GM19035 (cell line): ENCODE measurements at regions not wholly inside any gene's neighbourhood (a gene's known extent, or its start where the extent isn't known, plus 50 kb on each side); places are given as distances from the start of the nearest gene placed in this dataset.
A peak's percentile ranks its signal among the peaks of the same experiment; 100 is the strongest.

ENCODE experiments used
- ATAC-seq: cut with Tn5 transposase; IDR thresholded peaks from one replicate; pipeline ENCODE4 v1.9.1; 2021; ENCODE audit not compliant: unreplicated experiment

DNA sequence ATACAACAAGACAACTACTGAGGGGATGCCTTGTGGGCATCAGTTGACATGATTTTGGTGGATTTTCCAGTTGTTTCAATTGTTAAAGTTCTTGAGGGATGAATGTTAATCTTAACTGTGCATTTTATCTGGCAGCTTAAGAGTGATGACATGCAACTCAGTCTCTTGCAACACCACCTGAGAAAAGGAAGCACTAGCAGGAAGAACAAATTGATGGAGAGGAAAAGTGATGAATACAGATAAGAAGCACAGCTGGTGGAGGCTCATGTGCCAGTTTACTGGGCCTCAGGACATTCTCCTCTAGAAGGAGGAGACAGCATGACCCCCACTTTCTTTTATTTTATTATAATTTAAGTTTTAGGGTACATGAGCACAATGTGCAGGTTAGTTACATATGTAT, 341.3 kb upstream of the RBMY1B start:
- ATAC-seq = no peak

DNA sequence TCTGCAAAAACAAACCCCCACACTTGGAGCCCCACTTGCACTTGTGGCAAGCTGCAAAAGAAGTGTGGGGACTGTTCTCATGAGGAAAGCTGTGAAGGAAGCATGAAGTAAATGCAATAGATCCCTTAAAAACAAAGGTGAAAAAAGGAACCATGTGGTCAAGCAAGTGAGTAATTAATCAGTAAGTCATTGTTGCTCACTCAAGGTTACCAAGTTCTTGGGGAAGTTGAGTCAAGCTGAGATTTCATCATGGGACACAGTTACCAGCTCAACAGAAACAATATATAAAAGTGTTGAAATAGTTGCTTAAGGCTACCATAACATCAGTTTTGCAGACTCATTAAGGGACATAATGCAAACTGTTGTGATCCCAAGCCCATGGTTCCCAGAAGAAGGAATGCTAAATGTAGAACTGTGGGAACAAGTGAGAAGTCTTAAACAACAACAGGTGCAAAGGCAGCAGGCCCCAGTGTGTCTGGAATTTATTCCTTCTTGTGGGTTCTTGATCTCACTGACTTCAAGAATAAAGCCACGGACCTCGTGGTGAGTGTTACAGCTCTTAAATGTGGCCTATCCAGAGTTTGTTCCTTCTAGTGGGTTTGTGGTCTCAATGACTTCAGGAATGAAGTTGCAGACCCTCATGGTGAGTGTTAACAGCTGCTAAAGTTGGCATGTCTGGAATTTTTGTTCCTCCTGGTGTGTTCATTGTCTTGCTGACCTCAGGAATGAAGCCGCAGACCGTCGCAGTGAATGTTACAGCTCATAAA, 336.3 kb upstream of the RBMY1B start:
- no peak for ATAC-seq

- no peak for ATAC-seq
Measured at GRCh38 chrY:21175505-21175904, 335.6 kb upstream of the RBMY1B start.

- ATAC-seq = no peak
Measured at GRCh38 chrY:21177306-21177800, 333.8 kb upstream of the RBMY1B start.

GRCh38 chrY:21178281-21178680, 332.9 kb upstream of the RBMY1B start:
- no peak for ATAC-seq

DNA sequence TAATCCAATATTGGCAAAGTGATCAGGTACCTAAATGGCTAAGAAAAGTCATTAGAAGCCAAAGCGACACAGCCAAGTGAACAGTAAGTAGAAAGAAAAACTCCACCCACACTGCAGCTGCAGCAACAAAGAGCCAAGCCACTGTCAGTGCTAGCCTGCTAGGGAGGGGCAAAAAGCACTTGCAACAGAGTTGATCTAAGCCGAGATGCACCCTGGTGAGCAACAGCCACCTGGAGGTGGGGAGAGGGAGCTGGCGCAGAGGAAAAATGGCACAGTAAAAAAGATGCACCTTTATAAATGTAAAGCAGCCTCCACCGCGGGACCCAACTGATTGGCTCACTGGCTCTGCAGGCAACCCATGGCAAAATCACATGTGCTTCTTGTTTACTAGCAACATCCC, 330.2 kb upstream of the RBMY1B start:
- ATAC-seq = no peak

DNA sequence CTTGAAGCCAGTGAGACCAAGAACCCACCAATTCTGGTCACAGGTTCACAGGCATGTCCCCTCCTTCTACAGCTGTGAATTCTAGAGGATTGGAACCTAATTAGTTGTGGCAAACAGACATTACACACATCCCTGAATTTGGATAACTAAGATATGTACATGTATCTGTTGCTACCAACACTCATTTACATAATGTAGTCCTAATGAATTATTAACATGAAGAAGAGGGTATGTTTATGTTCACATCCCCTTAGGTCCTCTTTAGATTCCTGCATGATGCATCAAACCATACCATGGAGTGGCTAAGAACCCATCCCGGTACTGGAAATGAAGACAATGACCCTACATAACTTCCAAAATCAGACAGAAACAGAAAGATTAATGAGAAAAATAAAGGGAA, 326.9 kb upstream of the RBMY1B start:
- no peak for ATAC-seq

GRCh38 chrY:21185419-21186105, 325.6 kb upstream of the RBMY1B start:
- no peak for ATAC-seq

DNA sequence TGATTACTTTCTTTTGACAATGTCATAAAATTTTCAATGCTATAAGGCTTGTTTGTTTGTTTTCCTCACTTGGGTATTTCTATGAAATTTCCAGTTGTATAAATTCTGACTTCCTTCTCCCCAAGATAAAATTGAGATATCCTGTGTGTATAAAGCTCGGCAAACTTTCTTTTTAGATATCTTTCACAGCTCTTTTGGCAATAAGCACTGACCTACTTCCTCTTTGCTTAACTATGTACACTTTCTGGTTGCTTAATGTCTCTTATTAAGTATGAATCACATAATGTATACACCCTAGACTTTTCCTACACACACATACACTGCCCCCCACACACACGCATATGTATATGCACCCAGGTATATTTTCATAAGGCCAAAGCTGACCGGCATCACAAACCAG, 318.4 kb upstream of the RBMY1B start:
- no peak for ATAC-seq

DNA sequence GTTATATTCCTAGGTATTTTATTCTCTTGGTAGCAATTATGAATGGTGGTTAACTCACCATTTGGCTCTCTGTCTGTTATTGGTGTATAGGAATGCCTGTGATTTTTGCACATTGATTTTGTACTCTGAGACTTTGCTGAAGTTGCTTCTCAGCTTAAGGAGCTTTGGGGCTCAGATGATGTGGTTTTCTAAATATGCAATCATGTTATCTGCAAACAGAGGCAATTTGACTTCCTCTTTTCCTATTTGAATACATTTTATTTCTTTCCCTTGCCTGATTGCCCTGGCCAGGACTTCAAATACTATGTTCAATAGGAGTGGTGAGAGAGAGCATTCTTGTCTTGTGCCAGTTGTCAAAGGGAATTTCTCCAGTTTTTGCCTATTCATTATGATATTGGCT, 310.9 kb upstream of the RBMY1B start:
- no peak for ATAC-seq

GRCh38 chrY:21227849-21228248, 283.3 kb upstream of the RBMY1B start:
- ATAC-seq = peak; percentile 67

DNA sequence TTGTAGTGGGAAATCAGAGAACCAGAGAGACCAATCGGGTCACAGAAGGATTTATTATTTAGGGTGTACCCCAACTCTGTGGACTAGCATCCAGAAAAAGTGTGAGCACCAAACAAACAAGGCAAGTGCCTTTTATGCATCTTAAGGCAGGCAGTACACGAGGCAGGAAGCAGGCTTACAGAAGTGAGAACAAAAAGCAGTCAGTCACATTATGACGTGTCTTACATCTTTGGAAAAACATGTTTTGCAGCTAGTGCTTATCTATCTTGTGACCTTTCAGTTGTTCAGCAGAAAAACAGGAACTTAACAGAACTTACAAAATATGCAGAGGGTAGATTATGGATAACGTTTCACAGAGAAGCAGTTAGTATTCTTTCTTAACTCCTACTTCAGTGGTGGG, 270.9 kb upstream of the RBMY1B start:
- peak; percentile 99 for ATAC-seq

DNA sequence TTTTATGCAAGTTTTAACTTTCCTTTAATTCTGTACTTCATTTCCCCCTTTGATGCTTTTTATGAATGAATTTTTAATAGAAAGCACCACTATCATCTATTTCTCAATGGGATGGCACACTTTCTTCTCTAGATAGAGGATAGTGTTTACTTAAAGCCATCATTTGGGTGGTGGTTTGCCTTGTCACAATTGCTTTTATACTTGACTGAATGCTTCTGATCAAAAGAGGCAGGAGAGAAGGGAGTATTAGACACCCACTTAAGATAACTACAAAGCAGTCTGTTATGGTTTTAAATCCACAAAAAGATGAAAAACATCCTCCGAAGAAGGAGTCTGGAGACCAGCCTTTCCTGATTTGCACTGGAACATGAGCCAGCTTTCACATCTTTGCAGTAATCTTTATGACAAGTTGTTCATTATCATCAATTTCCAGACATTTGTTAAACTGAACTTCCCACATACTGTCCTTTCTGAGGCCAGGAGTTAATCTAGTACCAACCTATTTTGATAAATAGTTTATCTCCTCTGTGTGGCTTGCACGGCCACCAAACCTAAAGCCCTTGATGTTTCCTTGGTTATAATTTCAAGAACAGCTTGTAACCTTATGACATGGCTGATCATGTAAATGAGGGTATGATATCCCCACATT, 270.4 kb upstream of the RBMY1B start:
- ATAC-seq = no peak

DNA sequence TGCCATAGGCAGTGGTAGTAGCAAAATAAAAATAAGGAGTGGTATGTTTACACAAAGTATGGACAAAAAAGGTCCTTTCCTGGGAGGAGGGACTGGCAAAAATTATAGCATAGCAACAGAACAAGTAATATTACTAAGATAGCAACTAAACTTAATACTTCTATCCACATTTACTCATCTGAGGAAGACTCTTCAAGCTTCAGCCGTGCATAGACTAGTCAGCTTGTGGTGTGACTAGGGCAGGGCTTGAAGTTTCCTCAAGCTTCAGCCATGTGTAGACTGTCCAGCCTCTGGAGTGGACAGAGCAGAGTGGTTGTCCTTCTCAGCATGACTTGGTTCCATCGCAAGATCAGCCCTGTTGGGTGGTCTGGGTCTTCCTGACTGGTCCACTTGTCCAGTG, 268.3 kb upstream of the RBMY1B start:
- no peak for ATAC-seq

- no peak for ATAC-seq
Measured at GRCh38 chrY:21246780-21247179, 264.4 kb upstream of the RBMY1B start.

DNA sequence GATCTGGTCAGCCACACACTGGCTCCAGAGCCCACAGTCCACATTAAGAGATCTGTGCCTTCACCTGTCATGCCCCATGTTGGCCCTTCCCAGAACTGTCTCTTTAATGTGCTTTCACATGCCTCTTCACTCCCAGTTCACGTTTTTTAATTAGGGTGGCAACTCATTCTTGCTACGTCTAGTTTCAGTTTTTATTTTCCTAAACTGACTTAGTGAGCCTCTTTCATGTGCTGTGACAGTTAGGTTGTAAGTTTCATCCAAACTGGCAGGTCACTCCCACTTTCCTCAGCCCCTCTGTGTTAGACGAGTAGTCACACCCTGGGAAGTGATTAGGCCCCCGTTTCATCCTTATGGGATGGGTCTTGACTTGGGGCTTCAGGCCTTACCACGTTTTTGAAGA, 262.5 kb upstream of the RBMY1B start:
- no peak for ATAC-seq

DNA sequence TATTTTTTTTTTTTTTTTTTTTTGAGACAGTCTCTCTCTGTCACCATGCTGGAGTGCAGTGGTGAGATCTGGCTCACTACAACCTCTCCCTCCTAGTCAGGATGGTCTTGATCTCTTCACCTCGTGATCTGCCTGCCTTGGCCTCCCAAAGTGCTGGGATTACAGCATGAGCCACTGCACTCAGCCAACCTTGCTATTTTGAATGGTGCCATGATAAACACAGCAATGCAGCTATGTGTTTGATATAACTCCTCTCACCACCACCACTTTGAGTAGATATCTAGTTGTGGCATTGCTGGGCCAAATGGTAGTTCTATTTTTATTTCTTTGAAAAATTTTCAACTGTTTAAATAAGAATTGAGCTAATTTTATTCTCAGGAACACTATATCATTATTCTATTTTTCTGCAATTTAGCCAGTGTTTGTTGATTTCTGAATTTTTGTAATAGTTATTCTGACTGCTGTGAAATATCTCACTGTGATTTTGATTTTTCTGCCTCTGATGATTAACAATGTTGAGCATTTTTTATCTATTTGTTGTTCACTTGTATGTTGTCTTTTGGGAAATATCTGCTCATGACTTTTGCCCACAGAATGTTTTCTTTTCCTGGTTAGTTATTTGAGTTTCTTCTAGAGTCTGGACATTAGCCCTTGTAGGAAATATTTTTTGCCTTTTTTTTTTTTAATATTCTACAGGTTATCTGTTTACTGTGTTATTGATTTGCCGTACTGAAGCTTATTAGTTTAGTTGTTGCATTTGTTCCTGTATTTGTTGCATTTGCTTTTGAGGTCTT, 257.5 kb upstream of the RBMY1B start:
- ATAC-seq = no peak

GRCh38 chrY:21254476-21254875, 256.7 kb upstream of the RBMY1B start:
- ATAC-seq = no peak

GRCh38 chrY:21256820-21257219, 254.3 kb upstream of the RBMY1B start:
- ATAC-seq = peak; percentile 78

- no peak for ATAC-seq
Measured at GRCh38 chrY:21259707-21260106, 251.4 kb upstream of the RBMY1B start.

DNA sequence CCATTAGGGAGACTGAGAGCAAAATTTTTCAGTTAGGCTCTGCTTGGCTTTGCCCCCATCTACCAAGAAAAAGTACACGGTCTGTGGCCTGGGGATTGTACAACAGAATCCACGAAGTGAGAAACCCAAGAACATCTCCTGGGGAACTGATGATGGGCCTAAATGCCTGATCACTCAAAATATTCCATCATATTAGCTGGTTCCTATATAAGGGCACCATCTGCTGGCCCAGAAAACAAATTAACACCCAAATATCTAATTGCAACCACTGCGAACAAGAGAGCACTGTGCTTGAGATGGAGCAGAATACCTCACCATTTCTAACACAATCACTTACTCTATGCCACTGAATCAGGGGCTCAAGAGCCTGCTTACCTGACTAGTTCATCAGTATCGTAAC, 250.8 kb upstream of the RBMY1B start:
- no peak for ATAC-seq
